ENCODE measurements at regions not wholly inside any gene's neighbourhood (a gene's known extent, or its start where the extent isn't known, plus 50 kb on each side); places are given as distances from the start of the nearest gene placed in this dataset.

DNA sequence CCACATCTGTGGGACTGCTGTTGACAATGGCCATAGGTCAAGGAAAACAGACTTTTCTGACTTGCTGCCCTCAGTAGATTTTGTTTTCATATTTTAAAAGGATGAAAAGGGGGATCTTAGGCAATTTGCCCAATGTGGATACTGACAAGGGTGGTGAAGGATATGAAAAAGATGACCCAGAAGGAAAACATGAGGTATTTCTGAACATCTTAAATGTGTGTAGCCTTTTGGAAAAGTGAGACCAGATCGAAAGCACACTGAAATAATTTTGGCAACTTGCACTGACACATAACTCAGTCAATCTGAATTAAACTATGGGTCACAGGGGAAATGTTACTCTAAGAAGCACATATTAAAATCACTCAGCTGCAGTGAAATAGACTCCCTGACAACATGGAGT is 1793.0 kb upstream of the ACO1 start:
- TF ChIP-seq, protein P1, sequence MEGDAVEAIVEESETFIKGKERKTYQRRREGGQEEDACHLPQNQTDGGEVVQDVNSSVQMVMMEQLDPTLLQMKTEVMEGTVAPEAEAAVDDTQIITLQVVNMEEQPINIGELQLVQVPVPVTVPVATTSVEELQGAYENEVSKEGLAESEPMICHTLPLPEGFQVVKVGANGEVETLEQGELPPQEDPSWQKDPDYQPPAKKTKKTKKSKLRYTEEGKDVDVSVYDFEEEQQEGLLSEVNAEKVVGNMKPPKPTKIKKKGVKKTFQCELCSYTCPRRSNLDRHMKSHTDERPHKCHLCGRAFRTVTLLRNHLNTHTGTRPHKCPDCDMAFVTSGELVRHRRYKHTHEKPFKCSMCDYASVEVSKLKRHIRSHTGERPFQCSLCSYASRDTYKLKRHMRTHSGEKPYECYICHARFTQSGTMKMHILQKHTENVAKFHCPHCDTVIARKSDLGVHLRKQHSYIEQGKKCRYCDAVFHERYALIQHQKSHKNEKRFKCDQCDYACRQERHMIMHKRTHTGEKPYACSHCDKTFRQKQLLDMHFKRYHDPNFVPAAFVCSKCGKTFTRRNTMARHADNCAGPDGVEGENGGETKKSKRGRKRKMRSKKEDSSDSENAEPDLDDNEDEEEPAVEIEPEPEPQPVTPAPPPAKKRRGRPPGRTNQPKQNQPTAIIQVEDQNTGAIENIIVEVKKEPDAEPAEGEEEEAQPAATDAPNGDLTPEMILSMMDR (IDR thresholded peaks at IDR 0.05) = no peak
- no peak for TF ChIP-seq POLR2A (IDR thresholded peaks at IDR 0.05)

All from right lobe of liver (tissue), 4 donors.